ENCODE measurements at regions not wholly inside any gene's neighbourhood (a gene's known extent, or its start where the extent isn't known, plus 50 kb on each side); places are given as distances from the start of the nearest gene placed in this dataset.

GRCh38 chr9:82148426-82148810, 159.8 kb downstream of the SPATA31D1 start:
- TF ChIP-seq CTCF (IDR thresholded peaks at IDR 0.05) = no peak
- TF ChIP-seq POLR2A (IDR thresholded peaks at IDR 0.05) = no peak

All from lower leg skin (tissue), 3 donors.